ENCODE measurements at regions not wholly inside any gene's neighbourhood (a gene's known extent, or its start where the extent isn't known, plus 50 kb on each side); places are given as distances from the start of the nearest gene placed in this dataset.

GRCh38 chr12:97267594-97268202, 194.9 kb upstream of the RMST start:
- in situ Hi-C loops (cut with HindIII; ENCODE audit: low sequenced_read_pairs), result no loop called here

- in situ Hi-C loops (cut with HindIII; ENCODE audit: low sequenced_read_pairs), result loop anchor here (5.0 kb wide), 1 partner anchor 50 kb away; no protein-coding TSS in a partner anchor
Measured at GRCh38 chr12:97272471-97272870, 190.1 kb upstream of the RMST start.

- in situ Hi-C loops (cut with HindIII; ENCODE audit: low sequenced_read_pairs), result loop anchor here (5.0 kb wide), 1 partner anchor 48 kb away; no protein-coding TSS in a partner anchor
Measured at GRCh38 chr12:97274386-97274785, 188.2 kb upstream of the RMST start.

- in situ Hi-C loops (cut with HindIII; ENCODE audit: low sequenced_read_pairs), result no loop called here
Measured at GRCh38 chr12:97275256-97275655, 187.3 kb upstream of the RMST start.

GRCh38 chr12:97275728-97276590, 186.6 kb upstream of the RMST start:
- in situ Hi-C loops (cut with HindIII; ENCODE audit: low sequenced_read_pairs), result no loop called here

GRCh38 chr12:97276661-97277429, 185.8 kb upstream of the RMST start:
- in situ Hi-C loops (cut with HindIII; ENCODE audit: low sequenced_read_pairs), result no loop called here

- in situ Hi-C loops (cut with HindIII; ENCODE audit: low sequenced_read_pairs), result no loop called here
Measured at GRCh38 chr12:97283297-97283696, 179.3 kb upstream of the RMST start.

- in situ Hi-C loops (cut with HindIII; ENCODE audit: low sequenced_read_pairs), result no loop called here
Measured at GRCh38 chr12:97288531-97288930, 174.1 kb upstream of the RMST start.

GRCh38 chr12:97292588-97292987, 170.0 kb upstream of the RMST start:
- in situ Hi-C loops (cut with HindIII; ENCODE audit: low sequenced_read_pairs), result no loop called here

GRCh38 chr12:97293541-97293940, 169.1 kb upstream of the RMST start:
- in situ Hi-C loops (cut with HindIII; ENCODE audit: low sequenced_read_pairs), result no loop called here

- in situ Hi-C loops (cut with HindIII; ENCODE audit: low sequenced_read_pairs), result no loop called here
Measured at GRCh38 chr12:97299847-97300246, 162.8 kb upstream of the RMST start.

GRCh38 chr12:97300431-97300830, 162.2 kb upstream of the RMST start:
- in situ Hi-C loops (cut with HindIII; ENCODE audit: low sequenced_read_pairs), result no loop called here

GRCh38 chr12:97300891-97301290, 161.7 kb upstream of the RMST start:
- in situ Hi-C loops (cut with HindIII; ENCODE audit: low sequenced_read_pairs), result no loop called here

GRCh38 chr12:97301576-97301975, 161.0 kb upstream of the RMST start:
- in situ Hi-C loops (cut with HindIII; ENCODE audit: low sequenced_read_pairs), result no loop called here

GRCh38 chr12:97305651-97306050, 157.0 kb upstream of the RMST start:
- in situ Hi-C loops (cut with HindIII; ENCODE audit: low sequenced_read_pairs), result no loop called here

- in situ Hi-C loops (cut with HindIII; ENCODE audit: low sequenced_read_pairs), result no loop called here
Measured at GRCh38 chr12:97306147-97306546, 156.5 kb upstream of the RMST start.

GRCh38 chr12:97308576-97309198, 153.9 kb upstream of the RMST start:
- in situ Hi-C loops (cut with HindIII; ENCODE audit: low sequenced_read_pairs), result no loop called here

GRCh38 chr12:97309921-97310320, 152.7 kb upstream of the RMST start:
- in situ Hi-C loops (cut with HindIII; ENCODE audit: low sequenced_read_pairs), result no loop called here

- in situ Hi-C loops (cut with HindIII; ENCODE audit: low sequenced_read_pairs), result no loop called here
Measured at GRCh38 chr12:97312570-97313135, 150.0 kb upstream of the RMST start.

- in situ Hi-C loops (cut with HindIII; ENCODE audit: low sequenced_read_pairs), result no loop called here
Measured at GRCh38 chr12:97313471-97314190, 149.0 kb upstream of the RMST start.

Measured in endothelial cell of hepatic sinusoid (primary cell).